Left lobe of liver (tissue), 2 donors: ENCODE measurements at regions not wholly inside any gene's neighbourhood (a gene's known extent, or its start where the extent isn't known, plus 50 kb on each side); places are given as distances from the start of the nearest gene placed in this dataset.

Experiments used
- ATAC-seq: fragments of 200-7000 bp; cut with Tn5 transposase; one replicate; pipeline ENCODE4 v1.9.1; 2020; ENCODE audit warnings: mild to moderate bottlenecking, moderate library complexity
- DNase-seq: peaks from one replicate; pipeline ENCODE4 v3.0.0-alpha.2; 2020; ENCODE audit warnings: low spot score
- donor health status: DM: no; HTN: no; CAD: no; lungs with moderate emphysema.
- donor health status: DM: no; HTN: yes; CAD: no.

DNA sequence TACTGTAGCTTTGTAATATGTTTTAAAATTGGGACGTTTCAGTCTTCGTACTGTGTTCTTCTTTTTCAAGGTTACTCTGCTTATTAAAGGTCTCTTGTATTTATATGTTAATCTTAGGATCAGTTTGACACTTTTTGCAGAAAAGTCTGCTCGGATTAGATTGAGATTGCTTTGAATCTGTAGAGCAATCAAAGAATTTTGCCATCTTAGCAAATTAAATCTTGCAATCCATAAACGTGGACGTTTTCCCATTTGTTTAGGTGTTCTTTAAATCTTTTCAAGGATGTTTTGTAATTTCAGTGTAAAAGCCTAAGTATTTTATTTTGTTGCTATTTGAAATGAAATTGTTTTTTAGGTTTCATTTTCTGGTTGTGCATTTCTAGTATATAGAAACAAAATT lies 78.0 kb upstream of the GTSF1L start:
- no peak for DNase-seq
- no peak for ATAC-seq

DNA sequence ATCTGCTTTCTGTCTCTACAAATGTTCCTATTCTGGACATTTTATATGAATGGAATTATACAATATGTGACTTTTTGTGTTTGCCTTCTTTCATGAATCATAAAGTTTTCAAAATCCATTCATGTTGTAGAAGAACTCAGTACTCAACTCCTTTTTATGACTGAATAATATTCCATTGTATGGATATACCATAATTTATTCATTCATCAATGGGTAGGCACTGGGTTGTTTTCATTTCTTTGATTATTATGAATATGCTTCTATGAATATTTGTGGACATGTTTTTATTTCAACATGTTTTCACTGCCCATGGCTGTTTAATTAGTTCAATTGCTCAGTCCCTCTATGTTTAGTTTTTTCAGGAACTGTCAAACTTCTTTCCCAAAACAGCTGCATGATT lies 76.5 kb upstream of the GTSF1L start:
- ATAC-seq (no peak), DNase-seq (no peak)

GRCh38 chr20:43800186-43800585 lies 73.4 kb upstream of the GTSF1L start:
- ATAC-seq (no peak), DNase-seq (no peak)

GRCh38 chr20:43799741-43800140 lies 72.9 kb upstream of the GTSF1L start:
- no peak for ATAC-seq

GRCh38 chr20:43799150-43799711 lies 72.4 kb upstream of the GTSF1L start:
- DNase-seq = no peak

More at GRCh38 chr20:43799741-43800140, 72.9 kb upstream of the GTSF1L start:
- DNase-seq = no peak

DNA sequence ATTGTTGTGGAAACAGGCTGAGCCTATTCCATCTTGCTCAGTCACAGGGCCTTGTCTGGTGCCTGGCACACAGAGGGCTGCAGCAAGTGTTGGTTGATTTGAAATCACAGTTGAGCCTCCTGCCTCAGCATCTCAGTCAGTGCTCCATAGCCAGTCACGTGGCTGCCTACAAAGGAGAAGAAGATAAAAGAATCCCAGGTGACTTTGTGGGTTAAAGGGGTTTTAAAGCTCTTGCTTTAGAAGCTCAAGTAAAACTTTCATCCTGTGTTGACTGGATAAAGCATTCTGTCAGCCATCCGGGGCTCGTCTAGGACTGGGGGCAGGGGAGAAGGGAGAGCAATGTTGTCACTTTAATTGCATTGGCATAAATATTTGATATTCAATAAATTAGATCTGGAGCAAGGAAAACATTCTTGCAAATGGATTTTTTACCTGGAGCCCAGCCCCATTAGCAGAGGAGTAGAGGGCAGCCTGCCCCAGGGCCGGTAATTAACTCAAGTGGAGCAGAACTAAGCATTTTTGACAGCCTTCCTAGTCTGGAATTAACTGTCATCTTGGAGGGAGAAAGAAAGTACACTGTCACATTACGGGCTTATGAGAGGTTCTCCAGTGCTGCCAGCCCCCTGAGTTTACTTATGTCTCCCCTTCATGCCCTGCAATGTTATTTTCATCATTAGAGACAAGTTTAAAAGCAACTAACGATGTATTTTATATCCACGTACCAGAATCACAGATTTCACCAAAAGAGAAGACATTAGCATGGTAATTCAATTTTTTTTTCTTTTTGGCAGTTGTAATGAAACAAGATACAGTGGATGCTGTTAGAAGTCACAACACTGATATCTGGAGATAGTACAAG lies 71.7 kb upstream of the GTSF1L start:
- DNase-seq = no peak
- no peak for ATAC-seq

More at GRCh38 chr20:43799150-43799711, 72.4 kb upstream of the GTSF1L start:
- ATAC-seq = no peak

GRCh38 chr20:43794326-43794725 lies 67.5 kb upstream of the GTSF1L start:
- DNase-seq (no peak), ATAC-seq (no peak)

- ATAC-seq = no peak
- no peak for DNase-seq
These were observed 62.8 kb upstream of the GTSF1L start for GRCh38 chr20:43789593-43789992.

- no peak for ATAC-seq
- DNase-seq = no peak
These were observed 61.1 kb upstream of the GTSF1L start for GRCh38 chr20:43787937-43788336.

GRCh38 chr20:43786885-43787284 lies 60.1 kb upstream of the GTSF1L start:
- DNase-seq (no peak), ATAC-seq (no peak)

GRCh38 chr20:43781215-43781614 lies 54.4 kb upstream of the GTSF1L start:
- DNase-seq (no peak), ATAC-seq (no peak)

GRCh38 chr20:43778375-43778774 lies 51.6 kb upstream of the GTSF1L start:
- ATAC-seq (no peak), DNase-seq (no peak)

GRCh38 chr20:43776691-43777090 lies 49.9 kb upstream of the GTSF1L start:
- DNase-seq (no peak), ATAC-seq (no peak)
